SKM-1 (cell line): ENCODE measurements at regions not wholly inside any gene's neighbourhood (a gene's known extent, or its start where the extent isn't known, plus 50 kb on each side); places are given as distances from the start of the nearest gene placed in this dataset.
"Not testable (repeated sequence)": the region's sequence is repeated elsewhere in the genome, so short reads cannot be mapped to it uniquely, and the experiment has no call there.

Experiments
- DNase-seq: peaks from one replicate; lab custom pipeline; 2025; ENCODE audit not compliant: unreplicated experiment; lab: John Stamatoyannopoulos, UW

GRCh38 chr3:82628385-82629014, 867.1 kb upstream of the GBE1 start:
- no peak for DNase-seq

- no peak for DNase-seq
These were observed 866.3 kb upstream of the GBE1 start for GRCh38 chr3:82627733-82628132.

GRCh38 chr3:82620744-82621143, 859.3 kb upstream of the GBE1 start:
- DNase-seq = not testable (repeated sequence)

GRCh38 chr3:82618594-82618993, 857.1 kb upstream of the GBE1 start:
- no peak for DNase-seq

- DNase-seq = no peak
These were observed 848.8 kb upstream of the GBE1 start for GRCh38 chr3:82610236-82610635.

- DNase-seq = no peak
These were observed 845.9 kb upstream of the GBE1 start for GRCh38 chr3:82607391-82607790.

- DNase-seq = no peak
These were observed 835.4 kb upstream of the GBE1 start for GRCh38 chr3:82596805-82597204.

- DNase-seq = no peak
These were observed 834.1 kb upstream of the GBE1 start for GRCh38 chr3:82595530-82595929.

- DNase-seq = no peak
These were observed 825.7 kb upstream of the GBE1 start for GRCh38 chr3:82587174-82587573.

GRCh38 chr3:82586414-82586813, 825.0 kb upstream of the GBE1 start:
- DNase-seq = no peak

- not testable (repeated sequence) for DNase-seq
These were observed 824.6 kb upstream of the GBE1 start for GRCh38 chr3:82586002-82586401.

- not testable (repeated sequence) for DNase-seq
These were observed 824.1 kb upstream of the GBE1 start for GRCh38 chr3:82585591-82585990.

GRCh38 chr3:82584861-82585260, 823.4 kb upstream of the GBE1 start:
- not testable (repeated sequence) for DNase-seq

- DNase-seq = not testable (repeated sequence)
These were observed 823.0 kb upstream of the GBE1 start for GRCh38 chr3:82584415-82584814.

- no peak for DNase-seq
These were observed 819.9 kb upstream of the GBE1 start for GRCh38 chr3:82581350-82581749.

- no peak for DNase-seq
These were observed 811.3 kb upstream of the GBE1 start for GRCh38 chr3:82572721-82573120.

GRCh38 chr3:82568776-82569338, 807.4 kb upstream of the GBE1 start:
- no peak for DNase-seq

GRCh38 chr3:82567029-82567600, 805.7 kb upstream of the GBE1 start:
- DNase-seq = no peak

- DNase-seq = no peak
These were observed 801.5 kb upstream of the GBE1 start for GRCh38 chr3:82562896-82563295.

- DNase-seq = no peak
These were observed 800.3 kb upstream of the GBE1 start for GRCh38 chr3:82561784-82562183.

- DNase-seq = no peak
These were observed 796.6 kb upstream of the GBE1 start for GRCh38 chr3:82558081-82558480.

GRCh38 chr3:82556113-82556512, 794.7 kb upstream of the GBE1 start:
- DNase-seq = no peak

GRCh38 chr3:82542556-82542955, 781.1 kb upstream of the GBE1 start:
- not testable (repeated sequence) for DNase-seq
